ENCODE measurements at regions not wholly inside any gene's neighbourhood (a gene's known extent, or its start where the extent isn't known, plus 50 kb on each side); places are given as distances from the start of the nearest gene placed in this dataset.

DNA sequence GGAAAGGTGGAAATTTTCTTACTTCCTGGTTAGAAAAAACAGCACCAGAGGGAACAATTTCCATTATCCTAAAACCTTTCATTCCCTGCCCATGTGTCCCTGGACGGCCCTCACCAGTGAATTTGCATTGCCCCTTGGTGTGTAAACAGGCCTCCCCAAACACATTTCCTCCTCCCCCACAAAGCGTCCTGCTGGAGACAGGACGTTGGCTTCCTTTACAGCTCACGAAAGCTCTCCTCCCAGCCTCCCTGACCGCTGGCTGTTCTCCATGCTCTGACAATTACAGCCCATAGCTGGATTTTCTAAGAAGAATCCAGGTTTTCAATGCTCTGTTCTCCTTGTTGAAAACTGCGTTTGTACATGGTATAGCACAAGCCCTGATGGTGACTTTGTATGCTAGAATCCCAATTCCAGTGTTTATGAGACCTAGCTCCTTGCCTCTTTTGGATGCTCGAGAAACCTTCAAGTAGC is 724.2 kb upstream of the CELF2 start:
- H3K4me3 ChIP-seq: no peak overlapping the region

DNA sequence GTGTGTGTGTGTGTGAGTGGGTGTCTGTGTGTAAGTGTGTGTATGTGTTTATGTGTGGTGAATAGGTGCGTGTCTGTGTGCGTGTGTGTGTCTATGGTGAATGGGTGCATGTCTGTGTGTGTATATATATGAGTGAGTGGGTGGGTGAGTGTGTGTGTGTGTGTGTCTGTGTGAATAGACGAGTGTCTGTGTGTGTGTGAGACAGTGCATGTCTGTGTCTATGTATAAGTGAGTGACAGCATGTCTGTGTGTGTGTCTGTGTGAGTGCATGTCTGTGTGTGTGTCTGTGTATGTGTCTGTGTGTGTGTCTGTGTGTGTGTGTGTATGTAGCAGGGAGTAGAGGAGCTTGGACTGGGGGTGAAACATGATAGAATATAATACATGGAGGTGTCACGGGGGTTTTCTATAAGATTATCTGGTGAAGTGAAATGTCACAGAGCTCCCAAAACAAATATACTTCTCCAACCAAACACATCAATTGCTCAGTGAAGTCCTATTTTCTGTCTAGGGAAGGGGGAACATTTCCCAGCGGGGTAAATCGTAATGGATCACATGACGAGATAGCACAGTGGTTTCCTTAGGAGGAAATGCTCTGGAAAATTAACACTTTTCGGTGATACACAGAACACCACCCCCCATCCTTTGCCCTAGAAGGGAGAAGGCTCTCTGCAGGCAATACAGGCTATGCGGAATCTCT is 723.3 kb upstream of the CELF2 start:
- ATAC-seq: peak in 1 of 2 donors; percentile 9
- no peak for DNase-seq
- Histone ChIP-seq H3K4me1 (no peaks in the 10 kb centered on the region), H3K9me3 (no peaks in the 10 kb centered on the region), H3K27ac (no peak overlapping the region), H3K27me3 (ENCODE audit: low read depth) (no peaks in the 10 kb centered on the region), H3K36me3 (no peaks in the 10 kb centered on the region), H3K4me3 (no peak overlapping the region)
- intact Hi-C loops (cut with DNase I): no loop called here
- TF ChIP-seq, protein P1, sequence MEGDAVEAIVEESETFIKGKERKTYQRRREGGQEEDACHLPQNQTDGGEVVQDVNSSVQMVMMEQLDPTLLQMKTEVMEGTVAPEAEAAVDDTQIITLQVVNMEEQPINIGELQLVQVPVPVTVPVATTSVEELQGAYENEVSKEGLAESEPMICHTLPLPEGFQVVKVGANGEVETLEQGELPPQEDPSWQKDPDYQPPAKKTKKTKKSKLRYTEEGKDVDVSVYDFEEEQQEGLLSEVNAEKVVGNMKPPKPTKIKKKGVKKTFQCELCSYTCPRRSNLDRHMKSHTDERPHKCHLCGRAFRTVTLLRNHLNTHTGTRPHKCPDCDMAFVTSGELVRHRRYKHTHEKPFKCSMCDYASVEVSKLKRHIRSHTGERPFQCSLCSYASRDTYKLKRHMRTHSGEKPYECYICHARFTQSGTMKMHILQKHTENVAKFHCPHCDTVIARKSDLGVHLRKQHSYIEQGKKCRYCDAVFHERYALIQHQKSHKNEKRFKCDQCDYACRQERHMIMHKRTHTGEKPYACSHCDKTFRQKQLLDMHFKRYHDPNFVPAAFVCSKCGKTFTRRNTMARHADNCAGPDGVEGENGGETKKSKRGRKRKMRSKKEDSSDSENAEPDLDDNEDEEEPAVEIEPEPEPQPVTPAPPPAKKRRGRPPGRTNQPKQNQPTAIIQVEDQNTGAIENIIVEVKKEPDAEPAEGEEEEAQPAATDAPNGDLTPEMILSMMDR (IDR thresholded peaks at IDR 0.05): no peak

More for the DNA sequence above, 724.2 kb upstream of the CELF2 start:
- no peaks in the 10 kb centered on the region for H3K9me3 ChIP-seq
- no peak overlapping the region for H3K27ac ChIP-seq
- intact Hi-C loops (cut with DNase I): no loop called here
- H3K4me1 ChIP-seq: no peaks in the 10 kb centered on the region
- no peaks in the 10 kb centered on the region for H3K36me3 ChIP-seq
- ATAC-seq (peak in 1 of 2 donors; percentile 31), DNase-seq (no peak)
- no peaks in the 10 kb centered on the region for H3K27me3 ChIP-seq (ENCODE audit: low read depth)
- TF ChIP-seq, protein P1 (IDR thresholded peaks at IDR 0.05): no peak

DNA sequence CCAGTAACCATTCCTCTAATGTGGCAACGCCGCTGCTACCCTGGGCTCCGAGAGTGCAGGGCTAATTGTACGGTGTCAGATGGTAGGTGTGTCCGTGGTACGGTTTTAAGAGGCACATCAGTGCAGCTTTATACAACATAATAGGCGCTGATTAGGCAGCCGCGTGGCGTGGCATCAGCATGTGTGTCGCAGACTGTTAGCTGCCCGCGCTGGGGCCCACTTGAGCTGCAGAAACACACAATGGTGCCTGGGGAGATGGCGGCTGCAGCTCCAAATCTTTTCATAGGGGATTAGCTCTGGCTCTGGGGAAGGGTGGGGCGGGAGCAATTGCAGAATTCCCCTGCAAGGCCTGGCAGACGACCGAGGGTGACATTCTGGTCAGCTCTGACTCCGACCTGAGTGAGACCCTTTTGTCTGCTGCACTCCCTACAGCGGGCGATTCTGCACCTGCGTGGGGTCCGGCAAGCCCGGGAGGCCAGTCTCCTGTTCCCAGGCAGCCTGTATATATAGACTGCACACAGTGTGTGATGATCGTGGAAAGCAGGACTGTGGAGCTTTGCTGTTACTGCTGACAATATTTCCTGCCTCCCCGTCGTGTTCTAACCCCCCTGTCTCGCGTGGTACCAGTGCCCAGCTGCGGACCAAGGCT is 722.7 kb upstream of the CELF2 start:
- DNase-seq: no peak
- Histone ChIP-seq H3K9me3 (no peaks in the 10 kb centered on the region), H3K36me3 (no peaks in the 10 kb centered on the region), H3K27me3 (ENCODE audit: low read depth) (no peaks in the 10 kb centered on the region), H3K27ac (no peak overlapping the region), H3K4me3 (no peak overlapping the region), H3K4me1 (no peaks in the 10 kb centered on the region)
- intact Hi-C loops (cut with DNase I): no loop called here
- ATAC-seq: peak; percentile 9 to 15
- TF ChIP-seq, protein P1 (IDR thresholded peaks at IDR 0.05): no peak

DNA sequence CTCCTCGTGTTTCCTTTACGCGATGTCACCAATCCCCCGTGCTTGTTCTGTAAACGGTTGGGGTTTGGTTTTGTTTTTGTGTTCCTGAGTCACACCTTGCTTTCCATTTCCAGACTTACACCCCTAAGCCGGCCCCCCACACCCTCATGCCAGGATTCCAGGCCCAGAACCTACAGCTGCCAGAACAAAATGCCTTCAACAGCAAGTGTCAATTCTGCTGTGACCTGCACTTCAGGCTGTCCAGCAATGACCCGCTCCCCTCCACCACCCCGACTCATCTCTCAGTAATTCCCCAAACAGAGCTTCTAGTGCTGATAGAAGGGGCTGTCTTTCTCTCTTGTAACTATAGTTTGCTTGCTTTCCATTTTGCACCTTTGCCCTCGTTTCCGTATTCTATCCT is 722.1 kb upstream of the CELF2 start:
- Histone ChIP-seq H3K27ac (no peak overlapping the region), H3K36me3 (no peaks in the 10 kb centered on the region), H3K4me3 (no peak overlapping the region), H3K4me1 (no peaks in the 10 kb centered on the region), H3K9me3 (no peaks in the 10 kb centered on the region), H3K27me3 (ENCODE audit: low read depth) (no peaks in the 10 kb centered on the region)
- intact Hi-C loops (cut with DNase I): no loop called here
- TF ChIP-seq, protein P1 (IDR thresholded peaks at IDR 0.05): no peak
- no peak for DNase-seq
- no peak for ATAC-seq

DNA sequence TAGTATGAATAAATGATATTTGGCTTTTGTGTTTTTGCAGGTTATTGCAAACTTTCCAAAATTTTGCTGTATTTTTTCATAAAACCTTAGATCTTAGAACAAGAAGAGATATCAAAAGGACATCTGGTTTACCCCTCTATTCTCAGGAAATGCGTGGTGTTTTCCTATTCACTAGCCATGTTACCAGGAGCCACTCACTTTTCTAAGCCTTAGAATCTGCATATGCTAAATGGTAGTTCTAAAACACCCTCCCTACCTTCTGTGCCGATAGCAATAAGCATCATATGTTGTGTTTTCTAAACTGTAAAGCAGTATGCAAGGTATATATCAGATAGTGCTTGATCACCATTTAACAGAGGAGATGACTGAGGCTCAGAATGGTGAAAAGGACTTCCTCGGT is 715.0 kb upstream of the CELF2 start:
- DNase-seq: no peak
- no peaks in the 10 kb centered on the region for H3K9me3 ChIP-seq
- no peak overlapping the region for H3K4me3 ChIP-seq
- intact Hi-C loops (cut with DNase I): no loop called here
- H3K4me1 ChIP-seq: no peaks in the 10 kb centered on the region
- no peak for ATAC-seq
- H3K27me3 ChIP-seq (ENCODE audit: low read depth): no peaks in the 10 kb centered on the region
- no peak overlapping the region for H3K27ac ChIP-seq
- TF ChIP-seq, protein P1 (IDR thresholded peaks at IDR 0.05): no peak
- H3K36me3 ChIP-seq: no peaks in the 10 kb centered on the region
